Prostate gland (tissue), 2 donors: ENCODE measurements at regions not wholly inside any gene's neighbourhood (a gene's known extent, or its start where the extent isn't known, plus 50 kb on each side); places are given as distances from the start of the nearest gene placed in this dataset.

ENCODE experiments used
- CTCF ChIP-seq, 4 experiments: fragments of 200-600 bp in 2 of 4; fragments of 450-650 bp in 2 of 4; sonication (generic) in 2 of 4; IDR thresholded peaks; 1 replicate in 3 of 4; 2 replicates in 1 of 4; pipeline ENCODE4 v1.5.1; 2016 to 2019; ENCODE audit warnings: antibody characterized with exemption in 4 of 4, mild to moderate bottlenecking in 2 of 4, moderate library complexity in 2 of 4
- POLR2A ChIP-seq: fragments of 450-650 bp; IDR thresholded peaks from one replicate; pipeline ENCODE4 v1.6.1; 2016; ENCODE audit warnings: antibody characterized with exemption, mild to moderate bottlenecking
- POLR2AphosphoS5 ChIP-seq: sonication (generic); formaldehyde crosslinking; IDR thresholded peaks from one replicate; pipeline ENCODE4 v1.6.1; 2017; ENCODE audit warnings: antibody characterized with exemption

- no peak for TF ChIP-seq CTCF (IDR thresholded peaks at IDR 0.05)
- no peak for TF ChIP-seq POLR2AphosphoS5
- no peak for TF ChIP-seq POLR2A
Observed at GRCh38 chr2:181743723-181744031, 63.4 kb upstream of the NEUROD1 start.
